IMR-90 (cell line): ENCODE measurements at regions not wholly inside any gene's neighbourhood (a gene's known extent, or its start where the extent isn't known, plus 50 kb on each side); places are given as distances from the start of the nearest gene placed in this dataset.

Source experiments
- ATAC-seq: fragments of 200-7000 bp; cut with Tn5 transposase; 2 replicates; pipeline ENCODE4 v1.9.1; 2020; ENCODE audit warnings: low read depth, mild to moderate bottlenecking, moderate library complexity
- BruUV-seq: library from RNA; stranded (reverse); fragments of 400-500 nt; replicated peaks from 2 replicates; lab custom pipeline; 2021; lab: Mats Ljungman, UMichigan
- CTCF ChIA-PET: fragments of 300-600 bp; formaldehyde crosslinking; extraction: SDS; loops from one replicate; lab custom pipeline; 2021; ENCODE audit warnings: antibody characterized with exemption; lab: Yijun Ruan, JAX
- POLR2A ChIA-PET: fragments of 300-600 bp; sonication (Branson Sonifier 250); formaldehyde crosslinking; loops from one replicate; lab custom pipeline; 2022; ENCODE audit warnings: antibody characterized with exemption; ENCODE audit not compliant: unreplicated experiment; lab: Charles Lee
- DNase-seq: peaks from one replicate; pipeline ENCODE4 v3.0.0; 2013
- H2AFZ ChIP-seq: replicated peaks from 2 replicates; pipeline ENCODE3; 2013; ENCODE audit warnings: low read length, mild to moderate bottlenecking; ENCODE audit not compliant: poor library complexity
- H2AK5ac ChIP-seq: 2 replicates; pipeline ENCODE4 v1.6.1; 2013; ENCODE audit warnings: low read depth, low read length, inconsistent platforms
- H2AK9ac ChIP-seq: replicated peaks from 2 replicates; pipeline ENCODE3; 2013; ENCODE audit warnings: mild to moderate bottlenecking, low read depth, low read length, moderate library complexity; ENCODE audit not compliant: poor library complexity
- H2BK120ac ChIP-seq: 2 replicates; pipeline ENCODE4 v1.6.1; 2013; ENCODE audit warnings: low read depth, low read length, inconsistent platforms
- H2BK15ac ChIP-seq: 3 replicates; pipeline ENCODE4 v1.6.1; 2013; ENCODE audit warnings: low read depth, low read length, inconsistent platforms
- H2BK20ac ChIP-seq: 2 replicates; pipeline ENCODE4 v1.6.1; 2013; ENCODE audit warnings: low read depth, mild to moderate bottlenecking, inconsistent platforms, low read length, moderate library complexity
- H2BK5ac ChIP-seq: 2 replicates; pipeline ENCODE4 v1.6.1; 2013; ENCODE audit warnings: mild to moderate bottlenecking, low read depth, low read length, inconsistent platforms; ENCODE audit not compliant: poor library complexity, severe bottlenecking
- H3K14ac ChIP-seq: replicated peaks from 2 replicates; pipeline ENCODE4 v1.6.1; 2013; ENCODE audit warnings: low read depth, low read length, inconsistent platforms
- H3K18ac ChIP-seq: 2 replicates; pipeline ENCODE4 v1.6.1; 2013; ENCODE audit warnings: low read depth, low read length, control low read depth
- H3K23ac ChIP-seq: 2 replicates; pipeline ENCODE4 v1.6.1; 2013; ENCODE audit warnings: low read depth, low read length, inconsistent platforms
- H3K27ac ChIP-seq: 2 replicates; pipeline ENCODE4 v1.5.1; 2013; ENCODE audit warnings: mild to moderate bottlenecking, control low read depth, low read length; ENCODE audit not compliant: insufficient read depth
- H3K27me3 ChIP-seq: 2 replicates; pipeline ENCODE4 v1.6.1; 2013; ENCODE audit warnings: low read length; ENCODE audit not compliant: control insufficient read depth, insufficient read depth
- H3K36me3 ChIP-seq: 2 replicates; pipeline ENCODE4 v1.6.1; 2013; ENCODE audit warnings: low read length, mixed read lengths; ENCODE audit not compliant: control insufficient read depth, insufficient read depth
- H3K4ac ChIP-seq: 2 replicates; pipeline ENCODE4 v1.6.1; 2013; ENCODE audit warnings: low read depth, low read length, inconsistent platforms
- H3K4me1 ChIP-seq: 2 replicates; pipeline ENCODE4 v1.6.1; 2013; ENCODE audit warnings: low read length, mixed read lengths; ENCODE audit not compliant: control insufficient read depth, insufficient read depth
- H3K4me2 ChIP-seq: 2 replicates; pipeline ENCODE4 v1.6.1; 2013; ENCODE audit warnings: low read depth, mild to moderate bottlenecking, control low read depth, low read length, moderate library complexity
- H3K4me3 ChIP-seq: 2 replicates; pipeline ENCODE4 v1.5.1; 2013; ENCODE audit warnings: low read depth, mild to moderate bottlenecking, control low read depth, low read length, moderate library complexity; ENCODE audit not compliant: insufficient read depth
- H3K56ac ChIP-seq: 2 replicates; pipeline ENCODE4 v1.6.1; 2013; ENCODE audit warnings: low read length, inconsistent platforms; ENCODE audit not compliant: insufficient read depth; ENCODE audit errors: extremely low read depth
- H3K79me1 ChIP-seq, 2 experiments: 2 replicates each; pipeline ENCODE4 v1.6.1; 2013; ENCODE audit warnings: low read length in 2 of 2, inconsistent platforms in 1 of 2, low read depth in 1 of 2
- H3K9ac ChIP-seq: 2 replicates; pipeline ENCODE4 v1.6.1; 2013; ENCODE audit warnings: low read depth, low read length, control low read depth
- H3K9me1 ChIP-seq: 2 replicates; pipeline ENCODE4 v1.6.1; 2013; ENCODE audit warnings: low read length, inconsistent platforms; ENCODE audit not compliant: insufficient read depth
- H3K9me3 ChIP-seq: 2 replicates; pipeline ENCODE4 v1.6.1; 2013; ENCODE audit warnings: low read length; ENCODE audit not compliant: control insufficient read depth, insufficient read depth
- H4K20me1 ChIP-seq: 2 replicates; pipeline ENCODE4 v1.6.1; 2013; ENCODE audit warnings: low read length, inconsistent platforms; ENCODE audit not compliant: insufficient read depth
- H4K5ac ChIP-seq: 2 replicates; pipeline ENCODE4 v1.6.1; 2013; ENCODE audit warnings: mild to moderate bottlenecking, low read depth, low read length, control low read depth
- H4K8ac ChIP-seq, 2 experiments: 2 replicates each; pipeline ENCODE4 v1.6.1; 2013; ENCODE audit warnings: low read depth in 2 of 2, low read length in 2 of 2, control low read depth in 1 of 2, inconsistent platforms in 1 of 2
- H4K91ac ChIP-seq: 2 replicates; pipeline ENCODE4 v1.6.1; 2013; ENCODE audit warnings: low read depth, low read length, inconsistent platforms; ENCODE audit not compliant: insufficient read depth
- CEBPB ChIP-seq: IDR thresholded peaks from 2 replicates; pipeline ENCODE4 v1.6.1; 2012; ENCODE audit warnings: low read depth, low read length, improper control_type of control experiment
- CHD1 ChIP-seq: IDR thresholded peaks from 2 replicates; pipeline ENCODE4 v1.6.1; 2012; ENCODE audit warnings: low read depth, low read length, improper control_type of control experiment
- FOS ChIP-seq: fragments of 150-350 bp; IDR thresholded peaks from 2 replicates; pipeline ENCODE4 v1.6.1; 2016; ENCODE audit warnings: low read depth, low read length
- MAFK ChIP-seq: IDR thresholded peaks from 2 replicates; pipeline ENCODE4 v1.6.1; 2012; ENCODE audit warnings: low read depth, low read length, improper control_type of control experiment
- MAZ ChIP-seq: IDR thresholded peaks from 2 replicates; pipeline ENCODE4 v1.6.1; 2012; ENCODE audit warnings: low read depth, mild to moderate bottlenecking, low read length, improper control_type of control experiment, moderate library complexity, borderline replicate concordance
- MXI1 ChIP-seq: IDR thresholded peaks from 2 replicates; pipeline ENCODE4 v1.6.1; 2012; ENCODE audit warnings: low read depth, mild to moderate bottlenecking, low read length, moderate library complexity, borderline replicate concordance
- NFE2L2 ChIP-seq: fragments of 150-350 bp; IDR thresholded peaks from 2 replicates; pipeline ENCODE4 v1.6.1; 2016; ENCODE audit warnings: low read depth, mild to moderate bottlenecking, low read length
- POLR2A ChIP-seq: IDR thresholded peaks from 2 replicates; pipeline ENCODE4 v1.6.1; 2012; ENCODE audit warnings: mild to moderate bottlenecking, low read depth, low read length
- RAD21 ChIP-seq: IDR thresholded peaks from 2 replicates; pipeline ENCODE4 v1.6.1; 2012; ENCODE audit warnings: low read length, improper control_type of control experiment
- RCOR1 ChIP-seq: IDR thresholded peaks from 2 replicates; pipeline ENCODE4 v1.6.1; 2012; ENCODE audit warnings: mild to moderate bottlenecking, low read length, improper control_type of control experiment; ENCODE audit not compliant: insufficient replicate concordance
- RFX5 ChIP-seq: IDR thresholded peaks from 2 replicates; pipeline ENCODE4 v1.8.0; 2012; ENCODE audit warnings: low read depth, mild to moderate bottlenecking, low read length, moderate library complexity
- SMC3 ChIP-seq: fragments of 150-350 bp; IDR thresholded peaks from 2 replicates; pipeline ENCODE4 v1.6.1; 2016; ENCODE audit warnings: low read depth, mild to moderate bottlenecking, antibody characterized with exemption, low read length, moderate library complexity
- WGBS, 2 experiments: methylation state at CpG; one replicate each; pipeline versions ENCODE4 v1.1.5 to v1.1.7; 2013; ENCODE audit warnings: missing lambda C conversion rate in 2 of 2; ENCODE audit not compliant: insufficient read length in 1 of 2; ENCODE audit errors: extremely low coverage in 2 of 2; 5-methylcytosine and 5-hydroxymethylcytosine counted together
- dilution Hi-C: fragments of 300-500 bp; cut with HindIII; formaldehyde crosslinking; loops from one replicate; pipeline ENCODE4 v1.14.3; 2018; ENCODE audit warnings: low sequenced_read_pairs; ENCODE audit not compliant: unreplicated experiment
- in situ Hi-C: fragments of 300-500 bp; cut with MboI; formaldehyde crosslinking; loops from 3 replicates; pipeline ENCODE4 v1.14.3; 2019; ENCODE audit warnings: low sequenced_read_pairs, inconsistent platforms, mixed read lengths
- intact Hi-C: fragments of 100-400 bp; cut with micrococcal nuclease; formaldehyde crosslinking; loops from 2 replicates; pipeline ENCODE4 v1.10.0; 2022
- TF ChIP-seq, protein P1 (sequence below): fragments of 150-350 bp; IDR thresholded peaks from 2 replicates; pipeline ENCODE4 v1.6.1; 2016; ENCODE audit warnings: low read depth, mild to moderate bottlenecking, low read length, moderate library complexity, borderline replicate concordance
- TF ChIP-seq, protein P2 (sequence below): fragments of 150-350 bp; IDR thresholded peaks from 2 replicates; pipeline ENCODE4 v1.6.1; 2017; ENCODE audit warnings: mild to moderate bottlenecking, antibody characterized with exemption, low read length, low read depth
- TF ChIP-seq, protein P3 (sequence below): conservative IDR thresholded peaks from 2 replicates; pipeline ENCODE4 v1.5.1; 2012; ENCODE audit warnings: mild to moderate bottlenecking, low read depth, low read length, improper control_type of control experiment

DNA sequence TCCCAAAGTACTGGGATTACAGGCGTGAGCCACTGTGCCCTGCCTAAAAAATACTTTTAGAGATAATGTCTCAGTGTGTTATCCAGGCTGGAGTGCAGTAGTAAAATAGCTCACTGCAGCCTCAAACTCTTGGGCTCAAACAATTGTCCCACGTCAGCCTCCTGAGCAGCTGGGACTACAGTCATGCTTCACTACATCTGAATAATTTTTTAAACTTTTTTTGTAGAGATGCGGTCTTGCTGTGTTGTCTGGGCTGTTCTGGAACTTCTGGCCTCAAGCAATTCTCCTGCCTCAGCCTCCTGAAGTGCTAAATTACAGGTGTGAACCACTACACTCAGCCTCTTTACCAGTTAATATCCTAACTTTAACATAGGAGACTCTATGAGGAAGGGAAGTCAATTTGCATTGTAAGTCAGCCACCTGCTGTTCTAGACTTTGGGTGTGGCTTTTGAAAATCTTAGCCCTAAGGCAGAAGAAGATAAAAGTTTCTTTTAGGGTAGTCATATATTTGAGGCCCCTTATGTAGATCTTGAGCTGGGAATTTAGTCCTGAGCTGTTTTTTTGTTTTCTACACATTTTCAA lies 78.2 kb upstream of the RASGRP1 start:
- Histone ChIP-seq H2BK120ac (no peak overlapping the region), H3K9me1 (no peaks in the 10 kb centered on the region), H2AFZ (no peak overlapping the region), H3K27ac (no peak overlapping the region), H2BK20ac (no peak overlapping the region), H3K9ac (no peak overlapping the region), H3K79me1 (no peaks in the 10 kb centered on the region), H4K5ac (no peak overlapping the region), H2BK15ac (no peak overlapping the region), H3K4me2 (no peak overlapping the region), H2AK9ac (no peak overlapping the region), H3K56ac (no peak overlapping the region), H2AK5ac (no peak overlapping the region), H3K4me1 (no peaks in the 10 kb centered on the region), H3K18ac (no peak overlapping the region), H4K20me1 (no peaks in the 10 kb centered on the region), H4K91ac (no peak overlapping the region), H3K36me3 (no peaks in the 10 kb centered on the region), H3K27me3 (peaks cover 34% of the 10 kb centered on the region), H3K4me3 (no peak overlapping the region), H3K9me3 (peaks cover 3% of the 10 kb centered on the region; the same call in 1 of the 2 replicates), H3K14ac (no peak overlapping the region), H2BK5ac (no peak overlapping the region), H3K23ac (no peak overlapping the region), H4K8ac (no peak overlapping the region), H3K4ac (no peak overlapping the region)
- no CpG with 5 or more reads among the region's 3 CpGs for WGBS, 2 experiments
- POLR2A ChIA-PET = no interaction called here
- dilution Hi-C loops = no loop called here
- no TSS peak for BruUV-seq
- ATAC-seq (no peak), DNase-seq (no peak)
- in situ Hi-C loops = no loop called here
- CTCF ChIA-PET = no interaction called here
- no peak for TF ChIP-seq POLR2A
- TF ChIP-seq RAD21 = no peak
- TF ChIP-seq, protein P1, sequence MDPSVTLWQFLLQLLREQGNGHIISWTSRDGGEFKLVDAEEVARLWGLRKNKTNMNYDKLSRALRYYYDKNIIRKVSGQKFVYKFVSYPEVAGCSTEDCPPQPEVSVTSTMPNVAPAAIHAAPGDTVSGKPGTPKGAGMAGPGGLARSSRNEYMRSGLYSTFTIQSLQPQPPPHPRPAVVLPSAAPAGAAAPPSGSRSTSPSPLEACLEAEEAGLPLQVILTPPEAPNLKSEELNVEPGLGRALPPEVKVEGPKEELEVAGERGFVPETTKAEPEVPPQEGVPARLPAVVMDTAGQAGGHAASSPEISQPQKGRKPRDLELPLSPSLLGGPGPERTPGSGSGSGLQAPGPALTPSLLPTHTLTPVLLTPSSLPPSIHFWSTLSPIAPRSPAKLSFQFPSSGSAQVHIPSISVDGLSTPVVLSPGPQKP = no peak
- no peak for TF ChIP-seq MXI1
- TF ChIP-seq NFE2L2 = no peak
- no peak for TF ChIP-seq MAZ
- TF ChIP-seq, protein P2, sequence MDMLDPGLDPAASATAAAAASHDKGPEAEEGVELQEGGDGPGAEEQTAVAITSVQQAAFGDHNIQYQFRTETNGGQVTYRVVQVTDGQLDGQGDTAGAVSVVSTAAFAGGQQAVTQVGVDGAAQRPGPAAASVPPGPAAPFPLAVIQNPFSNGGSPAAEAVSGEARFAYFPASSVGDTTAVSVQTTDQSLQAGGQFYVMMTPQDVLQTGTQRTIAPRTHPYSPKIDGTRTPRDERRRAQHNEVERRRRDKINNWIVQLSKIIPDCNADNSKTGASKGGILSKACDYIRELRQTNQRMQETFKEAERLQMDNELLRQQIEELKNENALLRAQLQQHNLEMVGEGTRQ = no peak
- no peak for TF ChIP-seq FOS
- TF ChIP-seq CEBPB = no peak
- TF ChIP-seq RFX5 = no peak
- no peak for TF ChIP-seq MAFK
- TF ChIP-seq, protein P3, sequence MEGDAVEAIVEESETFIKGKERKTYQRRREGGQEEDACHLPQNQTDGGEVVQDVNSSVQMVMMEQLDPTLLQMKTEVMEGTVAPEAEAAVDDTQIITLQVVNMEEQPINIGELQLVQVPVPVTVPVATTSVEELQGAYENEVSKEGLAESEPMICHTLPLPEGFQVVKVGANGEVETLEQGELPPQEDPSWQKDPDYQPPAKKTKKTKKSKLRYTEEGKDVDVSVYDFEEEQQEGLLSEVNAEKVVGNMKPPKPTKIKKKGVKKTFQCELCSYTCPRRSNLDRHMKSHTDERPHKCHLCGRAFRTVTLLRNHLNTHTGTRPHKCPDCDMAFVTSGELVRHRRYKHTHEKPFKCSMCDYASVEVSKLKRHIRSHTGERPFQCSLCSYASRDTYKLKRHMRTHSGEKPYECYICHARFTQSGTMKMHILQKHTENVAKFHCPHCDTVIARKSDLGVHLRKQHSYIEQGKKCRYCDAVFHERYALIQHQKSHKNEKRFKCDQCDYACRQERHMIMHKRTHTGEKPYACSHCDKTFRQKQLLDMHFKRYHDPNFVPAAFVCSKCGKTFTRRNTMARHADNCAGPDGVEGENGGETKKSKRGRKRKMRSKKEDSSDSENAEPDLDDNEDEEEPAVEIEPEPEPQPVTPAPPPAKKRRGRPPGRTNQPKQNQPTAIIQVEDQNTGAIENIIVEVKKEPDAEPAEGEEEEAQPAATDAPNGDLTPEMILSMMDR = no peak
- TF ChIP-seq CHD1 = no peak
- TF ChIP-seq RCOR1 = no peak
- TF ChIP-seq SMC3 = no peak
- intact Hi-C loops = no loop called here
